Right lobe of liver (tissue), 6 donors: ENCODE measurements at regions not wholly inside any gene's neighbourhood (a gene's known extent, or its start where the extent isn't known, plus 50 kb on each side); places are given as distances from the start of the nearest gene placed in this dataset.

Experiments used
- ATAC-seq, 4 donors: fragments of 200-7000 bp; cut with Tn5 transposase; one replicate each; pipeline ENCODE4 v1.9.1; 2020; ENCODE audit warnings: mild to moderate bottlenecking in 4 of 4, moderate library complexity in 4 of 4
- DNase-seq, 3 donors: peaks; one replicate each; pipeline ENCODE4 v3.0.0-alpha.2; 2020
- H3K27ac ChIP-seq, 3 donors: fragments of 200-600 bp; one replicate each; pipeline ENCODE4 v1.8.0; 2022
- H3K27me3 ChIP-seq, 2 donors: fragments of 200-600 bp; one replicate each; pipeline ENCODE4 v1.8.0; 2022
- H3K36me3 ChIP-seq, 4 donors: fragments of 200-600 bp; sonication (generic) in 1 of 4; one replicate each; pipeline versions ENCODE4 v1.5.1 to v1.8.0; 2017 to 2022; ENCODE audit warnings: control low read depth in 1 of 4
- H3K4me1 ChIP-seq, 4 donors: fragments of 200-600 bp; sonication (generic) in 1 of 4; one replicate each; pipeline versions ENCODE4 v1.5.1 to v1.8.0; 2017 to 2022; ENCODE audit warnings: control low read depth in 1 of 4
- H3K4me3 ChIP-seq, 3 donors: fragments of 200-600 bp; one replicate each; pipeline ENCODE4 v1.8.0; 2022
- H3K9me3 ChIP-seq, 4 donors: fragments of 200-600 bp; sonication (generic) in 1 of 4; one replicate each; pipeline versions ENCODE4 v1.5.1 to v1.8.0; 2017 to 2022; ENCODE audit warnings: control low read depth in 1 of 4
- CTCF ChIP-seq, 4 donors: fragments of 200-600 bp in 3 of 4; fragments of 450-650 bp in 1 of 4; IDR thresholded peaks; one replicate each; pipeline versions ENCODE4 v1.5.1 to v1.8.0; 2016 to 2022; ENCODE audit warnings: antibody characterized with exemption in 4 of 4, mild to moderate bottlenecking in 2 of 4
- POLR2A ChIP-seq: fragments of 450-650 bp; IDR thresholded peaks from one replicate; pipeline ENCODE4 v1.6.1; 2017; ENCODE audit warnings: antibody characterized with exemption, mild to moderate bottlenecking
- WGBS: methylation state at CpG from one replicate; pipeline ENCODE4 v1.1.6; 2018; ENCODE audit warnings: low coverage, low lambda C conversion rate; ENCODE audit not compliant: insufficient coverage; ENCODE audit errors: missing lambda C conversion rate; 5-methylcytosine and 5-hydroxymethylcytosine counted together
- intact Hi-C, 2 donors: fragments of 100-400 bp; cut with DNase I; formaldehyde crosslinking; loops; one replicate each; pipeline versions ENCODE4 v1.11.2 to v1.14.1; 2022
- donor health status: DM: no; HTN: yes; CAD: no.
- donor health status: DM: no; HTN: no; CAD: no.
- donor health status: DM: no; HTN: no; CAD: no.
- donor health status: DM: no; HTN: yes; CAD: no.
- donor health status: DM: no; HTN: yes; CAD: no.

GRCh38 chr4:58522765-58523382 is 1412.7 kb upstream of the IGFBP7 start:
- DNase-seq (no peak), ATAC-seq (no peak)
- no peak for TF ChIP-seq CTCF (IDR thresholded peaks at IDR 0.05)
- TF ChIP-seq POLR2A = no peak
- H3K27me3 ChIP-seq = no peaks in the 10 kb centered on the region
- no peaks in the 10 kb centered on the region for H3K4me1 ChIP-seq
- no peak overlapping the region for H3K4me3 ChIP-seq
- H3K27ac ChIP-seq = no peak overlapping the region
- H3K36me3 ChIP-seq = no peaks in the 10 kb centered on the region
- H3K9me3 ChIP-seq = no peaks in the 10 kb centered on the region
- intact Hi-C loops = no loop called here
- WGBS = 18% methylated on average over 2 of the region's 2 CpGs

- WGBS = 5% methylated on average over 1 of the region's 1 CpG
- H3K9me3 ChIP-seq = no peaks in the 10 kb centered on the region
- no peak overlapping the region for H3K4me3 ChIP-seq
- TF ChIP-seq POLR2A = no peak
- TF ChIP-seq CTCF (IDR thresholded peaks at IDR 0.05) = no peak
- ATAC-seq (no peak), DNase-seq (no peak)
- intact Hi-C loops = no loop called here
- no peaks in the 10 kb centered on the region for H3K27me3 ChIP-seq
- H3K27ac ChIP-seq = no peak overlapping the region
- no peaks in the 10 kb centered on the region for H3K36me3 ChIP-seq
- H3K4me1 ChIP-seq = no peaks in the 10 kb centered on the region
Measured at GRCh38 chr4:58515226-58515625, 1405.0 kb upstream of the IGFBP7 start.

- H3K4me3 ChIP-seq = no peak overlapping the region
- no peaks in the 10 kb centered on the region for H3K36me3 ChIP-seq
- H3K27me3 ChIP-seq = no peaks in the 10 kb centered on the region
- WGBS = 32% methylated on average over 1 of the region's 1 CpG
- no peak for TF ChIP-seq POLR2A
- no peaks in the 10 kb centered on the region for H3K4me1 ChIP-seq
- H3K27ac ChIP-seq = no peak overlapping the region
- H3K9me3 ChIP-seq = no peaks in the 10 kb centered on the region
- no peak for ATAC-seq
- DNase-seq = no peak
- intact Hi-C loops = no loop called here
Measured at GRCh38 chr4:58514299-58514698, 1404.1 kb upstream of the IGFBP7 start.

GRCh38 chr4:58510652-58511051 is 1400.5 kb upstream of the IGFBP7 start:
- no peaks in the 10 kb centered on the region for H3K9me3 ChIP-seq
- no peak overlapping the region for H3K4me3 ChIP-seq
- no peaks in the 10 kb centered on the region for H3K4me1 ChIP-seq
- no peak overlapping the region for H3K27ac ChIP-seq
- WGBS = 42% methylated on average over 2 of the region's 2 CpGs
- DNase-seq (no peak), ATAC-seq (no peak)
- H3K27me3 ChIP-seq = no peaks in the 10 kb centered on the region
- TF ChIP-seq CTCF (IDR thresholded peaks at IDR 0.05) (no peak), POLR2A (no peak)
- no peaks in the 10 kb centered on the region for H3K36me3 ChIP-seq
- intact Hi-C loops = no loop called here

- no peak overlapping the region for H3K4me3 ChIP-seq
- TF ChIP-seq CTCF (IDR thresholded peaks at IDR 0.05) = no peak
- TF ChIP-seq POLR2A = no peak
- no peaks in the 10 kb centered on the region for H3K36me3 ChIP-seq
- WGBS = 66% methylated on average over 4 of the region's 4 CpGs
- H3K4me1 ChIP-seq = no peaks in the 10 kb centered on the region
- intact Hi-C loops = no loop called here
- ATAC-seq (no peak), DNase-seq (no peak)
- H3K27me3 ChIP-seq = no peaks in the 10 kb centered on the region
- no peak overlapping the region for H3K27ac ChIP-seq
- no peaks in the 10 kb centered on the region for H3K9me3 ChIP-seq
Measured at GRCh38 chr4:58507079-58507478, 1396.9 kb upstream of the IGFBP7 start.
